Activated naive CD8-positive, alpha-beta T cell treated with anti-CD3 and anti-CD28 coated beads, Interleukin-2, amount 50 U/mL, for 24 hours (primary cell): ENCODE measurements at regions not wholly inside any gene's neighbourhood (a gene's known extent, or its start where the extent isn't known, plus 50 kb on each side); places are given as distances from the start of the nearest gene placed in this dataset.

ENCODE experiments used
- ATAC-seq: fragments of 150-1000 bp; cut with Tn5 transposase; one replicate; pipeline ENCODE4 v1.10.0; 2021
- DNase-seq: peaks from one replicate; pipeline ENCODE4 v3.0.0; 2021
- H3K27ac Mint-ChIP-seq: one replicate; pipeline ENCODE4 v1.8.0; 2021; ENCODE audit warnings: mild to moderate bottlenecking, mixed read lengths
- H3K27me3 Mint-ChIP-seq: one replicate; pipeline ENCODE4 v1.8.0; 2021; ENCODE audit warnings: mixed read lengths
- H3K36me3 Mint-ChIP-seq: one replicate; pipeline ENCODE4 v1.8.0; 2021; ENCODE audit warnings: low read depth, mixed read lengths
- H3K4me1 Mint-ChIP-seq: one replicate; pipeline ENCODE4 v1.8.0; 2021; ENCODE audit warnings: mixed read lengths
- H3K4me3 Mint-ChIP-seq: one replicate; pipeline ENCODE4 v1.8.0; 2021; ENCODE audit warnings: mild to moderate bottlenecking, moderate library complexity, mixed read lengths
- H3K9me3 Mint-ChIP-seq: one replicate; pipeline ENCODE4 v1.8.0; 2021; ENCODE audit warnings: mixed read lengths

GRCh38 chr14:51600658-51601057 lies 51.1 kb upstream of the FRMD6 start:
- no peaks in the 10 kb centered on the region for H3K4me1 Mint-ChIP-seq
- no peaks in the 10 kb centered on the region for H3K9me3 Mint-ChIP-seq
- ATAC-seq (no peak), DNase-seq (no peak)
- H3K4me3 Mint-ChIP-seq, result no peak overlapping the region
- peaks cover 5% of the 10 kb centered on the region for H3K27me3 Mint-ChIP-seq
- no peaks in the 10 kb centered on the region for H3K36me3 Mint-ChIP-seq
- H3K27ac Mint-ChIP-seq, result no peak overlapping the region
